C4-2B (cell line): ENCODE measurements at regions not wholly inside any gene's neighbourhood (a gene's known extent, or its start where the extent isn't known, plus 50 kb on each side); places are given as distances from the start of the nearest gene placed in this dataset.

Source experiments
- CTCF ChIP-seq: fragments of 450-650 bp; conservative IDR thresholded peaks from 2 replicates; pipeline ENCODE4 v1.5.1; 2017; ENCODE audit warnings: mild to moderate bottlenecking
- ZFX ChIP-seq: fragments of 450-650 bp; IDR thresholded peaks from 2 replicates; pipeline ENCODE4 v1.6.1; 2017

- TF ChIP-seq CTCF (no peak), ZFX (no peak)
These were observed 2003.0 kb downstream of the C4orf33 start for GRCh38 chr4:131098976-131099375.
